Endothelial cell of umbilical vein (primary cell): ENCODE measurements at regions not wholly inside any gene's neighbourhood (a gene's known extent, or its start where the extent isn't known, plus 50 kb on each side); places are given as distances from the start of the nearest gene placed in this dataset.
"Not testable (repeated sequence)": the region's sequence is repeated elsewhere in the genome, so short reads cannot be mapped to it uniquely, and the experiment has no call there.

Experiments
- CTCF ChIP-seq, 2 donors: IDR thresholded peaks; 1 replicate in 1 of 2; 2 replicates in 1 of 2; pipeline ENCODE4 v1.5.1; 2011; ENCODE audit warnings: low read length in 2 of 2, mild to moderate bottlenecking in 2 of 2, moderate library complexity in 2 of 2, control low read depth in 1 of 2, inconsistent platforms in 1 of 2, low read depth in 1 of 2; ENCODE audit not compliant: insufficient read depth in 1 of 2; ENCODE audit errors: extremely low read depth in 1 of 2
- EZH2 ChIP-seq: IDR thresholded peaks from 2 replicates; pipeline ENCODE4 v1.6.1; 2012; ENCODE audit warnings: borderline replicate concordance, low read depth, mild to moderate bottlenecking, moderate library complexity, low read length, inconsistent platforms; ENCODE audit not compliant: severe bottlenecking
- GATA2 ChIP-seq: IDR thresholded peaks from 2 replicates; pipeline ENCODE4 v1.7.0; 2011; ENCODE audit warnings: low read depth, mild to moderate bottlenecking, moderate library complexity, mixed read lengths, low read length; ENCODE audit not compliant: insufficient read length, insufficient read depth
- JUN ChIP-seq: IDR thresholded peaks from 2 replicates; pipeline ENCODE4 v1.6.1; 2011; ENCODE audit warnings: borderline replicate concordance, low read depth; ENCODE audit not compliant: insufficient read length, insufficient read depth
- POLR2A ChIP-seq: IDR thresholded peaks from 2 replicates; pipeline ENCODE4 v1.6.1; 2012; ENCODE audit warnings: low read depth, mild to moderate bottlenecking, control low read depth, low read length
- POLR2AphosphoS5 ChIP-seq: IDR thresholded peaks from 2 replicates; pipeline ENCODE4 v1.6.1; 2012; ENCODE audit warnings: low read depth, mild to moderate bottlenecking, control low read depth, low read length, moderate library complexity; ENCODE audit not compliant: insufficient read depth
- TF ChIP-seq, protein P1 (sequence below): IDR thresholded peaks from 2 replicates; pipeline ENCODE4 v1.6.1; 2011; ENCODE audit not compliant: insufficient read depth, insufficient read length

- TF ChIP-seq CTCF (IDR thresholded peaks at IDR 0.05; ENCODE audit: extremely low read depth in 1 of 2, insufficient read depth in 1 of 2, low read depth in 1 of 2, low read length in 2 of 2); POLR2A; GATA2; EZH2; POLR2AphosphoS5; JUN: not testable (repeated sequence)
- TF ChIP-seq, protein P1, sequence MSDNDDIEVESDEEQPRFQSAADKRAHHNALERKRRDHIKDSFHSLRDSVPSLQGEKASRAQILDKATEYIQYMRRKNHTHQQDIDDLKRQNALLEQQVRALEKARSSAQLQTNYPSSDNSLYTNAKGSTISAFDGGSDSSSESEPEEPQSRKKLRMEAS, result not testable (repeated sequence)
Measured at GRCh38 chr6:57747716-57748115, 430.3 kb downstream of the PRIM2 start.
